Loucy (cell line): ENCODE measurements at regions not wholly inside any gene's neighbourhood (a gene's known extent, or its start where the extent isn't known, plus 50 kb on each side); places are given as distances from the start of the nearest gene placed in this dataset.

Source experiments
- H2AFZ ChIP-seq: fragments of 200-600 bp; sonication (generic); 2 replicates; pipeline ENCODE4 v1.6.0; 2016; ENCODE audit warnings: antibody characterized with exemption, mild to moderate bottlenecking, low read length, moderate library complexity
- H3F3A ChIP-seq: fragments of 200-600 bp; 2 replicates; pipeline ENCODE4 v1.6.0; 2016; ENCODE audit warnings: antibody characterized with exemption, low read depth, mild to moderate bottlenecking
- H3K27me3 ChIP-seq: fragments of 200-600 bp; sonication (generic); 2 replicates; pipeline ENCODE4 v1.6.1; 2014; ENCODE audit warnings: low read length, mild to moderate bottlenecking; ENCODE audit not compliant: insufficient read depth, poor library complexity, severe bottlenecking
- H3K36me3 ChIP-seq: fragments of 200-600 bp; sonication (generic); 2 replicates; pipeline ENCODE4 v1.6.1; 2016; ENCODE audit warnings: low read length; ENCODE audit not compliant: insufficient read depth
- H3K4me1 ChIP-seq: fragments of 200-600 bp; sonication (generic); 2 replicates; pipeline ENCODE4 v1.5.1; 2014; ENCODE audit warnings: low read length, mild to moderate bottlenecking; ENCODE audit not compliant: insufficient read depth, poor library complexity, severe bottlenecking
- H3K4me2 ChIP-seq: fragments of 200-600 bp; sonication (generic); 2 replicates; pipeline ENCODE4 v1.6.0; 2014; ENCODE audit warnings: antibody characterized with exemption, low read length, low read depth, mild to moderate bottlenecking; ENCODE audit not compliant: poor library complexity, severe bottlenecking
- H3K4me3 ChIP-seq: fragments of 200-600 bp; sonication (generic); 2 replicates; pipeline ENCODE4 v1.5.1; 2014; ENCODE audit warnings: low read length, mild to moderate bottlenecking, mixed read lengths; ENCODE audit not compliant: poor library complexity, severe bottlenecking
- H3K79me2 ChIP-seq: fragments of 200-600 bp; sonication (generic); 2 replicates; pipeline ENCODE4 v1.6.1; 2014; ENCODE audit warnings: low read length; ENCODE audit not compliant: insufficient read depth
- H3K9ac ChIP-seq: fragments of 200-600 bp; sonication (generic); 2 replicates; pipeline ENCODE4 v1.6.0; 2014; ENCODE audit warnings: mild to moderate bottlenecking, low read depth, low read length, moderate library complexity; ENCODE audit not compliant: poor library complexity, severe bottlenecking
- H3K9me2 ChIP-seq: fragments of 200-600 bp; sonication (generic); replicated peaks from 2 replicates; pipeline ENCODE4 v1.6.1; 2016; ENCODE audit warnings: low read depth, low read length, mixed read lengths
- H3K9me3 ChIP-seq: fragments of 200-600 bp; sonication (generic); 2 replicates; pipeline ENCODE4 v1.6.1; 2014; ENCODE audit warnings: mild to moderate bottlenecking, antibody characterized with exemption, low read length, low read depth; ENCODE audit not compliant: insufficient read depth
- H4K20me1 ChIP-seq: fragments of 200-600 bp; sonication (generic); 2 replicates; pipeline ENCODE4 v1.6.0; 2014; ENCODE audit warnings: antibody characterized with exemption, low read length, mild to moderate bottlenecking; ENCODE audit not compliant: insufficient read depth, poor library complexity, severe bottlenecking
- CTCF ChIP-seq: fragments of 200-600 bp; sonication (generic); conservative IDR thresholded peaks from 2 replicates; pipeline ENCODE4 v1.5.1; 2014; ENCODE audit warnings: mild to moderate bottlenecking, antibody characterized with exemption, low read length
- EZH2phosphoT487 ChIP-seq: fragments of 200-600 bp; IDR thresholded peaks from 2 replicates; pipeline ENCODE4 v1.6.1; 2018; ENCODE audit warnings: antibody characterized with exemption, mild to moderate bottlenecking, moderate library complexity, borderline replicate concordance

- H3K79me2 ChIP-seq: no peaks in the 10 kb centered on the region
- H3K9ac ChIP-seq: no peak overlapping the region
- no peaks in the 10 kb centered on the region for H3F3A ChIP-seq
- H3K36me3 ChIP-seq: no peaks in the 10 kb centered on the region
- H3K9me3 ChIP-seq: no peaks in the 10 kb centered on the region
- H4K20me1 ChIP-seq: no peaks in the 10 kb centered on the region
- H3K4me1 ChIP-seq: no peaks in the 10 kb centered on the region
- no peaks in the 10 kb centered on the region for H3K9me2 ChIP-seq
- no peaks in the 10 kb centered on the region for H3K27me3 ChIP-seq
- no peak overlapping the region for H3K4me3 ChIP-seq
- no peak overlapping the region for H2AFZ ChIP-seq
- H3K4me2 ChIP-seq: no peak overlapping the region
- TF ChIP-seq EZH2phosphoT487 (no peak), CTCF (no peak)
Measured at GRCh38 chr2:196487417-196487816, 152.1 kb upstream of the CCDC150 start.

- no peak overlapping the region for H3K4me2 ChIP-seq
- no peaks in the 10 kb centered on the region for H3F3A ChIP-seq
- no peak overlapping the region for H2AFZ ChIP-seq
- no peaks in the 10 kb centered on the region; the same call in 1 of the 2 replicates for H3K9me3 ChIP-seq
- TF ChIP-seq EZH2phosphoT487 (no peak), CTCF (no peak)
- H3K27me3 ChIP-seq: no peaks in the 10 kb centered on the region
- no peak overlapping the region for H3K4me3 ChIP-seq
- H4K20me1 ChIP-seq: no peaks in the 10 kb centered on the region
- H3K36me3 ChIP-seq: no peaks in the 10 kb centered on the region
- no peaks in the 10 kb centered on the region for H3K79me2 ChIP-seq
- H3K9ac ChIP-seq: no peak overlapping the region
- H3K9me2 ChIP-seq: no peaks in the 10 kb centered on the region
- no peaks in the 10 kb centered on the region for H3K4me1 ChIP-seq
Measured at GRCh38 chr2:196489371-196489770, 150.1 kb upstream of the CCDC150 start.

GRCh38 chr2:196492946-196493345 is 146.6 kb upstream of the CCDC150 start:
- H3F3A ChIP-seq: no peaks in the 10 kb centered on the region
- H3K9me2 ChIP-seq: no peaks in the 10 kb centered on the region
- no peak overlapping the region for H3K9ac ChIP-seq
- no peaks in the 10 kb centered on the region for H3K79me2 ChIP-seq
- H3K4me3 ChIP-seq: no peak overlapping the region
- no peak overlapping the region for H2AFZ ChIP-seq
- H3K36me3 ChIP-seq: no peaks in the 10 kb centered on the region
- no peak overlapping the region for H3K4me2 ChIP-seq
- TF ChIP-seq EZH2phosphoT487 (no peak), CTCF (no peak)
- no peaks in the 10 kb centered on the region for H3K4me1 ChIP-seq
- no peaks in the 10 kb centered on the region for H3K27me3 ChIP-seq
- H3K9me3 ChIP-seq: no peaks in the 10 kb centered on the region; the same call in 1 of the 2 replicates
- H4K20me1 ChIP-seq: no peaks in the 10 kb centered on the region
